Gastrocnemius medialis (tissue), 4 donors: ENCODE measurements at regions not wholly inside any gene's neighbourhood (a gene's known extent, or its start where the extent isn't known, plus 50 kb on each side); places are given as distances from the start of the nearest gene placed in this dataset.

Experiments
- POLR2A ChIP-seq, 2 donors: fragments of 450-650 bp; IDR thresholded peaks; one replicate each; pipeline ENCODE4 v1.6.1; 2017; ENCODE audit warnings: antibody characterized with exemption in 2 of 2, mild to moderate bottlenecking in 2 of 2, moderate library complexity in 2 of 2
- TF ChIP-seq, protein P1 (sequence below), 5 experiments: fragments of 450-650 bp in 3 of 5; fragments of 200-600 bp in 2 of 5; sonication (generic) in 2 of 5; IDR thresholded peaks in 4 of 5; conservative IDR thresholded peaks in 1 of 5; 1 replicate in 4 of 5; 2 replicates in 1 of 5; pipeline ENCODE4 v1.5.1; 2016 to 2019; ENCODE audit warnings: antibody characterized with exemption in 5 of 5, mild to moderate bottlenecking in 3 of 5, moderate library complexity in 3 of 5

DNA sequence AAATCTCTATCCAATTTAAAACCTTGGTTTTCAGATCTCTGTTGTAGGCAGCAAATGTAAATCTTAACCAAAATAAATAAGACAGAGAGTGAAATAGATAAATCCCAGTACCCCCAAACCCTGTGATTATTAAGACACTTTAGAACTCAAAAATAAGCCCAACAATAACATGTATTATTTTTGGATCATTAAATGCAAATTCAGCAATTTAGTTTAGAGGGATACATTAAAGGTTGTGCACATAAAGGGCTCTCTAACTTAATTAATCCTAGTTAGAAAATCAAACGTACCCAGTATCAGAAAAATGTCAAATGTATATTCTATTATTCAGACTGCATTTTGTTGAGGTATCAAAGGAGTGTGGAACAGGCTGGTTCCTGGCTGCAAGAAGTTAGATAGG lies 416.8 kb downstream of the SLC16A7 start:
- TF ChIP-seq, protein P1, sequence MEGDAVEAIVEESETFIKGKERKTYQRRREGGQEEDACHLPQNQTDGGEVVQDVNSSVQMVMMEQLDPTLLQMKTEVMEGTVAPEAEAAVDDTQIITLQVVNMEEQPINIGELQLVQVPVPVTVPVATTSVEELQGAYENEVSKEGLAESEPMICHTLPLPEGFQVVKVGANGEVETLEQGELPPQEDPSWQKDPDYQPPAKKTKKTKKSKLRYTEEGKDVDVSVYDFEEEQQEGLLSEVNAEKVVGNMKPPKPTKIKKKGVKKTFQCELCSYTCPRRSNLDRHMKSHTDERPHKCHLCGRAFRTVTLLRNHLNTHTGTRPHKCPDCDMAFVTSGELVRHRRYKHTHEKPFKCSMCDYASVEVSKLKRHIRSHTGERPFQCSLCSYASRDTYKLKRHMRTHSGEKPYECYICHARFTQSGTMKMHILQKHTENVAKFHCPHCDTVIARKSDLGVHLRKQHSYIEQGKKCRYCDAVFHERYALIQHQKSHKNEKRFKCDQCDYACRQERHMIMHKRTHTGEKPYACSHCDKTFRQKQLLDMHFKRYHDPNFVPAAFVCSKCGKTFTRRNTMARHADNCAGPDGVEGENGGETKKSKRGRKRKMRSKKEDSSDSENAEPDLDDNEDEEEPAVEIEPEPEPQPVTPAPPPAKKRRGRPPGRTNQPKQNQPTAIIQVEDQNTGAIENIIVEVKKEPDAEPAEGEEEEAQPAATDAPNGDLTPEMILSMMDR (IDR thresholded peaks at IDR 0.05 in 4 of 5, conservative IDR thresholded peaks at IDR 0.05 in 1 of 5) = no peak
- TF ChIP-seq POLR2A (IDR thresholded peaks at IDR 0.05) = no peak
